ENCODE measurements at regions not wholly inside any gene's neighbourhood (a gene's known extent, or its start where the extent isn't known, plus 50 kb on each side); places are given as distances from the start of the nearest gene placed in this dataset.

DNA sequence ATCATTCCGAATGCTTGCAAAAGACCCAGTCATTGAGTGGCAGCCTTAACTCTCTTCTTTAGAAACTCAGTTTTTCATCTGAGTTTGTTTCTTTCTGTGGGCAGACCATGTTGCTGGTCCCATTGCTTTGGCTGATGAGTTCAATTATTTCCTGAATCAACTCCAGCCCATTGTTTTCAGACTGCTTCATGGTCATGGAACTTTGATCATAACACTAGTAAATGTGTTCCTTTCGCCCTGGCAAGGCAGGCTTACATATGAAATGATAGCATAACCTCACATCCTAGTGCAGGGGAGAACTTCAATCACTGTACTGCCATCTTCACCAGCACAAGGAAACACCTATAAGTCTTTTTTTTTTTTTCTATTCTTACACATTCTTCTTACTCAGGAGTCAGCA is 50.0 kb upstream of the DUSP10 start:
- no peak for TF ChIP-seq ZNF530 (tag by site-specific recombination; IDR thresholded peaks at IDR 0.05; ENCODE audit: low read depth)
- no peak for TF ChIP-seq ZNF555 (tag by site-specific recombination; conservative IDR thresholded peaks at IDR 0.05)
- no peak for TF ChIP-seq ZNF24 (tag by site-specific recombination; IDR thresholded peaks at IDR 0.05)
- no peak for TF ChIP-seq ZSCAN16 (tag by site-specific recombination; IDR thresholded peaks at IDR 0.05)
- TF ChIP-seq ZNF558 (tag by site-specific recombination; IDR thresholded peaks at IDR 0.05) = no peak
- TF ChIP-seq, protein P1, sequence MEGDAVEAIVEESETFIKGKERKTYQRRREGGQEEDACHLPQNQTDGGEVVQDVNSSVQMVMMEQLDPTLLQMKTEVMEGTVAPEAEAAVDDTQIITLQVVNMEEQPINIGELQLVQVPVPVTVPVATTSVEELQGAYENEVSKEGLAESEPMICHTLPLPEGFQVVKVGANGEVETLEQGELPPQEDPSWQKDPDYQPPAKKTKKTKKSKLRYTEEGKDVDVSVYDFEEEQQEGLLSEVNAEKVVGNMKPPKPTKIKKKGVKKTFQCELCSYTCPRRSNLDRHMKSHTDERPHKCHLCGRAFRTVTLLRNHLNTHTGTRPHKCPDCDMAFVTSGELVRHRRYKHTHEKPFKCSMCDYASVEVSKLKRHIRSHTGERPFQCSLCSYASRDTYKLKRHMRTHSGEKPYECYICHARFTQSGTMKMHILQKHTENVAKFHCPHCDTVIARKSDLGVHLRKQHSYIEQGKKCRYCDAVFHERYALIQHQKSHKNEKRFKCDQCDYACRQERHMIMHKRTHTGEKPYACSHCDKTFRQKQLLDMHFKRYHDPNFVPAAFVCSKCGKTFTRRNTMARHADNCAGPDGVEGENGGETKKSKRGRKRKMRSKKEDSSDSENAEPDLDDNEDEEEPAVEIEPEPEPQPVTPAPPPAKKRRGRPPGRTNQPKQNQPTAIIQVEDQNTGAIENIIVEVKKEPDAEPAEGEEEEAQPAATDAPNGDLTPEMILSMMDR (tag by site-specific recombination; IDR thresholded peaks at IDR 0.05) = no peak
- no peak for TF ChIP-seq SP2 (tag by site-specific recombination; IDR thresholded peaks at IDR 0.05)
- no peak for TF ChIP-seq ZNF37A (tag by site-specific recombination; IDR thresholded peaks at IDR 0.05)
- TF ChIP-seq WT1 (tag by site-specific recombination; IDR thresholded peaks at IDR 0.05) = no peak

Data from HEK293 (cell line).